ENCODE measurements at regions not wholly inside any gene's neighbourhood (a gene's known extent, or its start where the extent isn't known, plus 50 kb on each side); places are given as distances from the start of the nearest gene placed in this dataset.

- no peak overlapping the region for H3K4me3 ChIP-seq
- TF ChIP-seq ZNF302 (CRISPR knock-in tag; IDR thresholded peaks at IDR 0.05) (no peak), KDM5A (IDR thresholded peaks at IDR 0.05) (no peak), POLR2AphosphoS2 (conservative IDR thresholded peaks at IDR 0.05; ENCODE audit: low read length) (no peak), NR3C1 (IDR thresholded peaks at IDR 0.05) (no peak), PHF8 (IDR thresholded peaks at IDR 0.05; ENCODE audit: borderline replicate concordance, low read depth) (no peak), ZSCAN20 (CRISPR knock-in tag; IDR thresholded peaks at IDR 0.05) (no peak), ZC3H11A (IDR thresholded peaks at IDR 0.05) (no peak), EHMT2 (IDR thresholded peaks at IDR 0.05; ENCODE audit: low read depth) (no peak), JUN (IDR thresholded peaks at IDR 0.05) (no peak), RFX5 (IDR thresholded peaks at IDR 0.05) (no peak), BCL3 (IDR thresholded peaks at IDR 0.05) (no peak), ESRRA (IDR thresholded peaks at IDR 0.05; ENCODE audit: borderline replicate concordance, low read length) (no peak), HOXB5 (CRISPR knock-in tag; IDR thresholded peaks at IDR 0.05) (no peak), SMC3 (IDR thresholded peaks at IDR 0.05) (no peak), GATA3 (IDR thresholded peaks at IDR 0.05; ENCODE audit: borderline replicate concordance) (no peak), CBX8 (IDR thresholded peaks at IDR 0.05) (no peak)
- POLR2A ChIA-PET: no interaction called here
- WGBS (ENCODE audit: missing lambda C conversion rate): 75% methylated on average over 1 of the region's 1 CpG
- H3K9me3 ChIP-seq: no peaks in the 10 kb centered on the region
- no peak for DNase-seq (ENCODE audit: low read depth in 1 of 2, low spot score in 1 of 2)
- H3K4me2 ChIP-seq: no peak overlapping the region
- FAIRE-seq: no peak
- no peaks in the 10 kb centered on the region for H3K4me1 ChIP-seq
- H3K27ac ChIP-seq: no peak overlapping the region
- ATAC-seq: no peak
- CTCF ChIA-PET: no interaction called here
These were observed 79.7 kb downstream of the BUD13 start for GRCh38 chr11:116693102-116693570.

GRCh38 chr11:116692318-116693101, 80.3 kb downstream of the BUD13 start:
- no peak for ATAC-seq
- no peaks in the 10 kb centered on the region for H3K4me1 ChIP-seq
- no peak for DNase-seq (ENCODE audit: low read depth in 1 of 2, low spot score in 1 of 2)
- H3K27ac ChIP-seq: no peak overlapping the region
- 64% methylated on average over 11 of the region's 16 CpGs for WGBS (ENCODE audit: missing lambda C conversion rate)
- CTCF ChIA-PET: interaction anchor here (0.6 to 3.0 kb wide), 19 partner anchors 8 to 738 kb away, joined by 3 to 19 read pairs (median 3); no protein-coding TSS in a partner anchor
- POLR2A ChIA-PET: no interaction called here
- no peak overlapping the region for H3K4me3 ChIP-seq
- TF ChIP-seq CHD2 (IDR thresholded peaks at IDR 0.05; ENCODE audit: low read length, partially characterized antibody): no peak
- TF ChIP-seq REST (IDR thresholded peaks at IDR 0.05): no peak
- TF ChIP-seq CBX8 (IDR thresholded peaks at IDR 0.05): no peak
- no peak for TF ChIP-seq E2F6 (IDR thresholded peaks at IDR 0.05; ENCODE audit: borderline replicate concordance, low read depth)
- TF ChIP-seq FOSL2 (IDR thresholded peaks at IDR 0.05): no peak
- TF ChIP-seq FOSL2 (CRISPR knock-in tag; IDR thresholded peaks at IDR 0.05): no peak
- TF ChIP-seq RAD21 (conservative IDR thresholded peaks at IDR 0.05 in 1 of 2, IDR thresholded peaks at IDR 0.05 in 1 of 2): no peak
- TF ChIP-seq MAZ (IDR thresholded peaks at IDR 0.05; ENCODE audit: borderline replicate concordance, low read depth, low read length): no peak
- TF ChIP-seq ELK1 (IDR thresholded peaks at IDR 0.05; ENCODE audit: low read depth, low read length): no peak
- TF ChIP-seq HOXA7 (CRISPR knock-in tag; IDR thresholded peaks at IDR 0.05): no peak
- TF ChIP-seq POLR2A (IDR thresholded peaks at IDR 0.05; ENCODE audit: low read length): no peak
- no peak for TF ChIP-seq SREBF2 (IDR thresholded peaks at IDR 0.05)
- TF ChIP-seq RCOR1 (IDR thresholded peaks at IDR 0.05; ENCODE audit: low read depth, low read length): no peak
- TF ChIP-seq FOXS1 (CRISPR knock-in tag; IDR thresholded peaks at IDR 0.05): no peak
- no peak for TF ChIP-seq GATA3 (IDR thresholded peaks at IDR 0.05; ENCODE audit: borderline replicate concordance)
- no peak for TF ChIP-seq JUN (IDR thresholded peaks at IDR 0.05)
- TF ChIP-seq KDM1A (IDR thresholded peaks at IDR 0.05; ENCODE audit: low read depth): no peak
- TF ChIP-seq JUNB (IDR thresholded peaks at IDR 0.05): no peak
- TF ChIP-seq HOXB13 (CRISPR knock-in tag; IDR thresholded peaks at IDR 0.05; ENCODE audit: low read depth): no peak
- TF ChIP-seq RARB (CRISPR knock-in tag; IDR thresholded peaks at IDR 0.05): no peak
- H3K4me2 ChIP-seq: no peak overlapping the region
- no peaks in the 10 kb centered on the region for H3K9me3 ChIP-seq
- FAIRE-seq: no peak
